ENCODE measurements at regions not wholly inside any gene's neighbourhood (a gene's known extent, or its start where the extent isn't known, plus 50 kb on each side); places are given as distances from the start of the nearest gene placed in this dataset.
A peak's percentile ranks its signal among the peaks of the same experiment; 100 is the strongest.
"Not testable (repeated sequence)": the region's sequence is repeated elsewhere in the genome, so short reads cannot be mapped to it uniquely, and the experiment has no call there.

- no peak overlapping the region for H3K27ac ChIP-seq
- no peaks in the 10 kb centered on the region for H3K9me3 ChIP-seq
- TF ChIP-seq CTCF (IDR thresholded peaks at IDR 0.05) = no peak
- no peak for TF ChIP-seq POLR2A (IDR thresholded peaks at IDR 0.05)
- H3K4me3 ChIP-seq = no peak overlapping the region
- no peaks in the 10 kb centered on the region for H3K36me3 ChIP-seq
- no peaks in the 10 kb centered on the region for H3K27me3 ChIP-seq
- intact Hi-C loops (cut with DNase I) = loop anchor here (5.0 kb wide), 1 partner anchor 155 kb away; no protein-coding TSS in a partner anchor
- DNase-seq = no peak
- peaks cover 0 to 6% (median 0%) of the 10 kb centered on the region in 3 donors for H3K4me1 ChIP-seq
- 88 to 90% methylated on average over 1 of the region's 1 CpG for WGBS, 2 donors
Measured at GRCh38 chr7:106442476-106442875, 157.7 kb upstream of the NAMPT start.

- intact Hi-C loops (cut with DNase I) = loop anchor here (5.0 kb wide), 1 partner anchor 154 kb away; no protein-coding TSS in a partner anchor
- not testable (repeated sequence) for H3K27me3 ChIP-seq, H3K9me3 ChIP-seq, H3K4me3 ChIP-seq, H3K36me3 ChIP-seq, DNase-seq, H3K4me1 ChIP-seq, H3K27ac ChIP-seq
- WGBS, 2 donors = 86 to 90% methylated on average over 2 of the region's 2 CpGs
Measured at GRCh38 chr7:106441343-106441742, 156.6 kb upstream of the NAMPT start.

- H3K27me3 ChIP-seq; intact Hi-C loops (cut with DNase I); H3K27ac ChIP-seq; DNase-seq; H3K36me3 ChIP-seq; H3K4me3 ChIP-seq; H3K4me1 ChIP-seq; H3K9me3 ChIP-seq: not testable (repeated sequence)
- 64 to 78% methylated on average over 2 of the region's 2 CpGs for WGBS, 2 donors
Measured at GRCh38 chr7:106436933-106437332, 152.2 kb upstream of the NAMPT start.

GRCh38 chr7:106433377-106433776, 148.6 kb upstream of the NAMPT start:
- intact Hi-C loops (cut with DNase I) = no loop called here
- no peak for TF ChIP-seq CTCF (IDR thresholded peaks at IDR 0.05)
- no peak for TF ChIP-seq POLR2A (IDR thresholded peaks at IDR 0.05)
- Histone ChIP-seq H3K27me3 (no peaks in the 10 kb centered on the region), H3K9me3 (no peaks in the 10 kb centered on the region), H3K4me1 (peaks cover 0 to 28% (median 0%) of the 10 kb centered on the region in 3 donors), H3K4me3 (no peak overlapping the region), H3K36me3 (no peaks in the 10 kb centered on the region), H3K27ac (no peak overlapping the region)
- 47 to 59% methylated on average over 2 of the region's 2 CpGs for WGBS, 2 donors
- no peak for DNase-seq

- H3K9me3 ChIP-seq = no peaks in the 10 kb centered on the region
- no peak overlapping the region for H3K4me3 ChIP-seq
- no peaks in the 10 kb centered on the region for H3K27me3 ChIP-seq
- no peaks in the 10 kb centered on the region for H3K36me3 ChIP-seq
- intact Hi-C loops (cut with DNase I) = no loop called here
- 49 to 53% methylated on average over 4 of the region's 4 CpGs for WGBS, 2 donors
- peak overlapping the region in 3 of 4 donors; percentile 4 to 81 (median 76) for H3K27ac ChIP-seq
- H3K4me1 ChIP-seq = peaks cover 0 to 33% (median 0%) of the 10 kb centered on the region in 3 donors
- TF ChIP-seq POLR2A (IDR thresholded peaks at IDR 0.05) (no peak), CTCF (IDR thresholded peaks at IDR 0.05) (no peak)
- DNase-seq = no peak
Measured at GRCh38 chr7:106430535-106431455, 146.0 kb upstream of the NAMPT start.

- WGBS, 2 donors = 42 to 66% methylated on average over 4 of the region's 4 CpGs
- DNase-seq = no peak
- H3K4me1 ChIP-seq = peaks cover 6 to 39% (median 7%) of the 10 kb centered on the region in 3 donors
- H3K36me3 ChIP-seq = no peaks in the 10 kb centered on the region
- intact Hi-C loops (cut with DNase I) = no loop called here
- H3K9me3 ChIP-seq = no peaks in the 10 kb centered on the region
- peak overlapping the region; percentile 4 to 81 (median 52) for H3K27ac ChIP-seq
- TF ChIP-seq POLR2A (IDR thresholded peaks at IDR 0.05) = no peak
- peak in 2 of 6 experiments; percentile 7 to 17 for TF ChIP-seq CTCF (IDR thresholded peaks at IDR 0.05)
- no peak overlapping the region for H3K4me3 ChIP-seq
- H3K27me3 ChIP-seq = no peaks in the 10 kb centered on the region
Measured at GRCh38 chr7:106430103-106430502, 145.3 kb upstream of the NAMPT start.
